CD4-positive, CD25-positive, alpha-beta regulatory T cell (primary cell): ENCODE measurements at regions not wholly inside any gene's neighbourhood (a gene's known extent, or its start where the extent isn't known, plus 50 kb on each side); places are given as distances from the start of the nearest gene placed in this dataset.

Source experiments
- ATAC-seq, 2 donors: fragments of 150-1000 bp; cut with Tn5 transposase; one replicate each; pipeline ENCODE4 v1.10.0; 2021; ENCODE audit warnings: low read depth in 2 of 2, moderate number of reproducible peaks in 2 of 2, moderate library complexity in 1 of 2
- DNase-seq, 3 donors: peaks; one replicate each; pipeline versions ENCODE4 v3.0.0 to v3.0.0-alpha.2; 2012 to 2022; ENCODE audit warnings: mixed read lengths in 1 of 3
- H3K27ac ChIP-seq: one replicate; pipeline ENCODE4 v1.7.0; 2013; ENCODE audit warnings: mild to moderate bottlenecking, low read length; ENCODE audit not compliant: insufficient read depth, poor library complexity, severe bottlenecking
- H3K27me3 ChIP-seq: one replicate; pipeline ENCODE4 v1.7.0; 2013; ENCODE audit warnings: low read length; ENCODE audit not compliant: control insufficient read depth, insufficient read depth
- H3K36me3 ChIP-seq: one replicate; pipeline ENCODE4 v1.7.0; 2013; ENCODE audit warnings: mild to moderate bottlenecking, low read length, moderate library complexity; ENCODE audit not compliant: control insufficient read depth, insufficient read depth
- H3K4me1 ChIP-seq: 2 replicates; pipeline ENCODE4 v1.7.0; 2013; ENCODE audit warnings: mild to moderate bottlenecking, low read length; ENCODE audit not compliant: insufficient read depth, control insufficient read depth, poor library complexity, severe bottlenecking
- H3K4me3 ChIP-seq: one replicate; pipeline ENCODE4 v1.7.0; 2013; ENCODE audit warnings: low read depth, mild to moderate bottlenecking, low read length, moderate library complexity
- H3K9me3 ChIP-seq, 2 experiments: 1 replicate in 1 of 2; 2 replicates in 1 of 2; pipeline ENCODE4 v1.7.0; 2013; ENCODE audit warnings: low read length in 2 of 2, mild to moderate bottlenecking in 1 of 2, moderate library complexity in 1 of 2; ENCODE audit not compliant: control insufficient read depth in 2 of 2
- H3K27ac Mint-ChIP-seq, 3 donors: one replicate each; pipeline ENCODE4 v1.8.0; 2020 to 2022; ENCODE audit warnings: mild to moderate bottlenecking in 3 of 3, mixed read lengths in 3 of 3, moderate library complexity in 2 of 3
- H3K27me3 Mint-ChIP-seq: one replicate; pipeline ENCODE4 v1.8.0; 2022; ENCODE audit warnings: mild to moderate bottlenecking, mixed read lengths
- H3K36me3 Mint-ChIP-seq: one replicate; pipeline ENCODE4 v1.8.0; 2020; ENCODE audit warnings: mixed read lengths
- H3K4me1 Mint-ChIP-seq, 4 donors: one replicate each; pipeline ENCODE4 v1.8.0; 2020 to 2022; ENCODE audit warnings: mixed read lengths in 4 of 4, mild to moderate bottlenecking in 1 of 4
- H3K4me3 Mint-ChIP-seq, 4 donors: one replicate each; pipeline ENCODE4 v1.8.0; 2020 to 2022; ENCODE audit warnings: mild to moderate bottlenecking in 4 of 4, mixed read lengths in 4 of 4, moderate library complexity in 3 of 4
- H3K9me3 Mint-ChIP-seq, 7 donors: one replicate each; pipeline ENCODE4 v1.8.0; 2020 to 2022; ENCODE audit warnings: mixed read lengths in 7 of 7, mild to moderate bottlenecking in 3 of 7, moderate library complexity in 2 of 7

- H3K36me3 ChIP-seq, result no peaks in the 10 kb centered on the region
- H3K27ac ChIP-seq, result no peak overlapping the region
- no peak overlapping the region for H3K4me3 Mint-ChIP-seq
- H3K27me3 Mint-ChIP-seq, result no peaks in the 10 kb centered on the region
- no peaks in the 10 kb centered on the region for H3K4me1 ChIP-seq
- H3K9me3 Mint-ChIP-seq, result no peaks in the 10 kb centered on the region
- peaks cover 2% of the 10 kb centered on the region for H3K27me3 ChIP-seq
- H3K4me3 ChIP-seq, result no peak overlapping the region
- H3K4me1 Mint-ChIP-seq, result peaks cover 0 to 2% (median 0%) of the 10 kb centered on the region in 4 donors
- no peaks in the 10 kb centered on the region for H3K36me3 Mint-ChIP-seq
- DNase-seq (no peak), ATAC-seq (no peak)
- H3K9me3 ChIP-seq, result no peaks in the 10 kb centered on the region
- H3K27ac Mint-ChIP-seq, result no peak overlapping the region
These were observed 52.6 kb upstream of the JUN start for GRCh38 chr1:58836408-58836807.

DNA sequence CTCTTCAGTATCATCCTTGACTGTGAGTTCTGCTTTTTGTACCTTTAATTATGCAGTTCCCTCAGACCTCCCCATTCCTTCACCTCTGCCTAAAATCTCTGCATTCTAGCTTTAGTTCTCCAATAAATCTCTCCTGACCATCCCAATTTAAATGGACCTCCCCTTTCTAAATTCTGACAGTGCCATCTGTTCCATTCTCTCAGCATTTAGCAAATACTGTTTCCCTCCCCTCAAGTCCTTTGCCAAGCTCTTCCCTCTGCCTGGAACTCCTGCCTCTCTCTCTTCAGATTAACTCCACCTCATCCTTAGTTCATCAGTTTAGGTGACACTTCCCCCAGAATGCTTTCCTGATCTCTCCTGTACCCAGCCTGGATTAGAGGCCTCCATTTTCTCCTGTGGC is 54.0 kb upstream of the JUN start:
- no peaks in the 10 kb centered on the region for H3K27me3 Mint-ChIP-seq
- no peaks in the 10 kb centered on the region for H3K36me3 ChIP-seq
- no peak for ATAC-seq
- H3K9me3 ChIP-seq, result no peaks in the 10 kb centered on the region
- H3K4me3 ChIP-seq, result no peak overlapping the region
- no peak overlapping the region for H3K4me3 Mint-ChIP-seq
- peaks cover 2% of the 10 kb centered on the region for H3K27me3 ChIP-seq
- H3K4me1 ChIP-seq, result no peaks in the 10 kb centered on the region
- peaks cover 0 to 8% (median 6%) of the 10 kb centered on the region in 4 donors for H3K4me1 Mint-ChIP-seq
- H3K9me3 Mint-ChIP-seq, result no peaks in the 10 kb centered on the region
- H3K27ac ChIP-seq, result no peak overlapping the region
- no peak overlapping the region for H3K27ac Mint-ChIP-seq
- DNase-seq, result no peak
- no peaks in the 10 kb centered on the region for H3K36me3 Mint-ChIP-seq

GRCh38 chr1:58839147-58839795 is 55.4 kb upstream of the JUN start:
- peaks cover 2% of the 10 kb centered on the region for H3K27me3 ChIP-seq
- Mint-ChIP-seq H3K4me3 (no peak overlapping the region), H3K9me3 (no peaks in the 10 kb centered on the region), H3K4me1 (peaks cover 0 to 8% (median 6%) of the 10 kb centered on the region in 4 donors), H3K27me3 (no peaks in the 10 kb centered on the region), H3K27ac (no peak overlapping the region), H3K36me3 (no peaks in the 10 kb centered on the region)
- no peak overlapping the region for H3K27ac ChIP-seq
- no peaks in the 10 kb centered on the region for H3K36me3 ChIP-seq
- ATAC-seq (no peak), DNase-seq (no peak)
- no peak overlapping the region for H3K4me3 ChIP-seq
- H3K9me3 ChIP-seq, result no peaks in the 10 kb centered on the region
- H3K4me1 ChIP-seq, result no peaks in the 10 kb centered on the region

DNA sequence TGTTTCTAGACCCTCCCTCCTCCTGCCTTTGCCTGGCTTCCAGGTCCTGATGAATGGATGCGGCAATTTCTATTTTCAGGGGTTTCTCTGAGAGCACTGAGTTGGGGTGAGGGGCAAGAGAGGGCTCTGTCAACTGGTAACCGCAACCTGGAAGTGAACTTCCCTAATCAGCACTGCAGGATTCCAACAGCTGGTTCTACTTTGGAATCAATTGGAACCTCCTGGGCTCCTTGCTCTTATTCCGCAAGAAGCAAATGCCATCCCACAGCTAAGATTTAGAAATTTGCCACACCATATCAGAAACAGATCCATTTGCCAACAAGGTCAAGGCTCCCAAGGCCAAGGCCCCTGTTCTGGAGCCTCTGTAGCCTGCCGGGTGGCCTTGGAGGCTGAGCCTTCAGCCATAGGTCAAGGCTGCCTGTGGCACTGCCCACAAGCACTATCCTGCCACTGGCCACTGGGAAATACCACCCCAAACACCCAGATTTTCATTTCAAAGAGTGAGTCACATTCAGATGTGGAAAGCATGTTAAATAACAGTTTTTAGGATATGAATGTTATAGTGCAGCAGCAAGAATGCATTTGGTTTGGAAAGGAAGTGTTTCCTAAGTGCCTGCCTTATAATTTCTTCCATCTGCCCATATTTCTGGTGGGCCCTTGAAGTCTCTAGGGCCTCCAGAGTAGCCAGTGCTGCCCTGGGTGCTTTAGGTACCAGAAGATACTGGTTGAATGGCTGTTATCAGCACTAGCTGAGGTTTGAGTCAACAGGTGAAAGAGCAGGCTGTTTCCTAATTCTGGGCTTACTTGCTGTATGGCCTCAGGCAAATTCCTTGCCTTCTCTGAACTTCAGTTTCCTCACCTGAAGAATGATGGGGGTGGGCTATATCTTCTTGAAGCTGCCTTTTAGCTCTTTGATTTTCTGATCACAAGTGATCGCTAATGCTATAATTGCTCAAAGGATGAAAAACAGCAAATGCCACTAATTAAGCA is 56.3 kb upstream of the JUN start:
- no peak overlapping the region for H3K27ac ChIP-seq
- Mint-ChIP-seq H3K4me3 (no peak overlapping the region), H3K9me3 (no peaks in the 10 kb centered on the region), H3K27me3 (no peaks in the 10 kb centered on the region), H3K36me3 (no peaks in the 10 kb centered on the region), H3K4me1 (peaks cover 0 to 8% (median 6%) of the 10 kb centered on the region in 4 donors), H3K27ac (peak overlapping the region in 1 of 3 donors; percentile 52)
- peaks cover 2% of the 10 kb centered on the region for H3K27me3 ChIP-seq
- no peaks in the 10 kb centered on the region for H3K9me3 ChIP-seq
- no peak overlapping the region for H3K4me3 ChIP-seq
- ATAC-seq, result no peak
- H3K36me3 ChIP-seq, result no peaks in the 10 kb centered on the region
- H3K4me1 ChIP-seq, result no peaks in the 10 kb centered on the region
- no peak for DNase-seq

- Histone ChIP-seq H3K36me3 (no peaks in the 10 kb centered on the region), H3K9me3 (no peaks in the 10 kb centered on the region), H3K27me3 (peaks cover 2% of the 10 kb centered on the region), H3K27ac (no peak overlapping the region), H3K4me3 (no peak overlapping the region), H3K4me1 (no peaks in the 10 kb centered on the region)
- peaks cover 0 to 8% (median 6%) of the 10 kb centered on the region in 4 donors for H3K4me1 Mint-ChIP-seq
- no peaks in the 10 kb centered on the region for H3K9me3 Mint-ChIP-seq
- ATAC-seq (no peak), DNase-seq (peak in 2 of 3 donors; percentile 5 to 31)
- no peak overlapping the region for H3K4me3 Mint-ChIP-seq
- no peaks in the 10 kb centered on the region for H3K36me3 Mint-ChIP-seq
- H3K27ac Mint-ChIP-seq, result peak overlapping the region in 1 of 3 donors; percentile 32
- H3K27me3 Mint-ChIP-seq, result no peaks in the 10 kb centered on the region
These were observed 57.6 kb upstream of the JUN start for GRCh38 chr1:58841455-58841854.

DNA sequence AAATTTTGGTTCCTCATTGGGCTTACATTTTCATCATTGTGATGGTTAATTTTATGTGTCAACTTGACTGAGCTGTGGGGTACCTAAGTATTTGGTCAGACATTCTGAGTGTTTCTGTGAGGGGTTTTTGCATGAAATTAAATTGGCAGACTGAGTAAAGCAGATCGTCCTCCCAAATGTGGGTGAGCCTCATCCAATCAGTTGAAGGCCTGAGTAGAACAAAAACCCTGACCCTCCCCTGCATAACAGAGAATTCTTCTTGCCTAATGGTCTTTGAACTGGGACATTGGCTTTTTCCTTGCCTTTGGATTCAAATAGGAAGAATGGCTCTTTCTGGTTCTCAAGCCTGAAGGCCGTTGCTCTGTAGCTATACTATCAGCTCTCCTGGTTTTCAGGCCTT is 59.1 kb upstream of the JUN start:
- Mint-ChIP-seq H3K4me1 (peaks cover 0 to 10% (median 6%) of the 10 kb centered on the region in 4 donors), H3K27me3 (no peaks in the 10 kb centered on the region), H3K9me3 (no peaks in the 10 kb centered on the region), H3K4me3 (no peak overlapping the region), H3K27ac (peak overlapping the region in 1 of 3 donors; percentile 75), H3K36me3 (no peaks in the 10 kb centered on the region)
- ATAC-seq (no peak), DNase-seq (no peak)
- no peaks in the 10 kb centered on the region for H3K27me3 ChIP-seq
- no peak overlapping the region for H3K4me3 ChIP-seq
- H3K4me1 ChIP-seq, result no peaks in the 10 kb centered on the region
- no peaks in the 10 kb centered on the region for H3K9me3 ChIP-seq
- H3K36me3 ChIP-seq, result no peaks in the 10 kb centered on the region
- H3K27ac ChIP-seq, result no peak overlapping the region

GRCh38 chr1:58844176-58844575 is 60.3 kb upstream of the JUN start:
- H3K27ac ChIP-seq, result no peak overlapping the region
- Mint-ChIP-seq H3K36me3 (no peaks in the 10 kb centered on the region), H3K27ac (no peak overlapping the region), H3K4me1 (peaks cover 0 to 8% (median 6%) of the 10 kb centered on the region in 4 donors), H3K4me3 (no peak overlapping the region), H3K9me3 (no peaks in the 10 kb centered on the region), H3K27me3 (no peaks in the 10 kb centered on the region)
- no peaks in the 10 kb centered on the region for H3K9me3 ChIP-seq
- no peaks in the 10 kb centered on the region for H3K36me3 ChIP-seq
- H3K4me3 ChIP-seq, result no peak overlapping the region
- ATAC-seq (no peak), DNase-seq (no peak)
- no peaks in the 10 kb centered on the region for H3K27me3 ChIP-seq
- no peaks in the 10 kb centered on the region for H3K4me1 ChIP-seq
